WI38 (cell line): ENCODE measurements at regions not wholly inside any gene's neighbourhood (a gene's known extent, or its start where the extent isn't known, plus 50 kb on each side); places are given as distances from the start of the nearest gene placed in this dataset.

Experiments used
- H3K4me3 ChIP-seq: 2 replicates; pipeline ENCODE4 v1.5.1; 2011; ENCODE audit warnings: low read depth, mild to moderate bottlenecking, control low read depth, low read length
- CTCF ChIP-seq: IDR thresholded peaks from 2 replicates; pipeline ENCODE4 v1.5.1; 2012; ENCODE audit warnings: low read depth, mild to moderate bottlenecking, control low read depth, low read length

DNA sequence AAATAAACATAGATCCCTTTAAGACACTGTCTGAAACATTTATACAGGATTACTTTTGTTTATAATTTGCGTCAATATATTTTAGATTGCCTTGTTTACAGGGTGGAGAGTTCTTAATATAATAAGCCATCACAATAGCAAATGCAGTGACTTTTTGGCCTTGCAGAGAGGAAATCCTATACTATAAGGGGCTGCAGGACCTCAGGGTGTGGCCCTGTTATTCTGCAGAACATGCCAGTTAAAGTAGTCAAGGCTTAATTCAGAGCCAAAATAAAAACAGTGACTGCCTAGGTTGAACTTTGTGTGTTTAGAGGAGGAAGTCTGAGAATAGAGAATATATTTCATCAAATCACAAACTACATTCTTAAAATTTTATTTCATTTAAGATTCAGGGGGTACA lies 381.6 kb downstream of the DUSP6 start:
- no peak overlapping the region for H3K4me3 ChIP-seq
- no peak for TF ChIP-seq CTCF

DNA sequence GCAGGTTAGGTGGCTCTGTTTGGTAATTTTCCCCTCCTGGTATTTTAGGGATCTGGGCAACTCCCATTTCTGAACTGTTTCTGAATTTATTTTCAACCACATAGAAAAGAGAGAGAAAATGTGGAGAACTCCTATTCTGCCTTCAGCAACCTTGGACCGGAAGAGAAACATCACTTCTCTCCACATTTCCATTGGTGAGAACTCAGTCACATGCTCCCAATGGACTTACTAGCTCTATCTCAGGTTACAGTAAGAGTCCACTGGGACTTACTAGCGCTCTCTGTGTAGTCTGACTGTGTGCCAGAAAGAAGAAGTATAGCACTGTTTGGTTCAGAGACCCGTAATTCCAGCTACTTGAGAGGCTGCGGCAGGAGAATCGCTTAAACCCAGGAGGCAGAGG lies 383.2 kb downstream of the DUSP6 start:
- TF ChIP-seq CTCF, result no peak
- H3K4me3 ChIP-seq, result no peak overlapping the region

DNA sequence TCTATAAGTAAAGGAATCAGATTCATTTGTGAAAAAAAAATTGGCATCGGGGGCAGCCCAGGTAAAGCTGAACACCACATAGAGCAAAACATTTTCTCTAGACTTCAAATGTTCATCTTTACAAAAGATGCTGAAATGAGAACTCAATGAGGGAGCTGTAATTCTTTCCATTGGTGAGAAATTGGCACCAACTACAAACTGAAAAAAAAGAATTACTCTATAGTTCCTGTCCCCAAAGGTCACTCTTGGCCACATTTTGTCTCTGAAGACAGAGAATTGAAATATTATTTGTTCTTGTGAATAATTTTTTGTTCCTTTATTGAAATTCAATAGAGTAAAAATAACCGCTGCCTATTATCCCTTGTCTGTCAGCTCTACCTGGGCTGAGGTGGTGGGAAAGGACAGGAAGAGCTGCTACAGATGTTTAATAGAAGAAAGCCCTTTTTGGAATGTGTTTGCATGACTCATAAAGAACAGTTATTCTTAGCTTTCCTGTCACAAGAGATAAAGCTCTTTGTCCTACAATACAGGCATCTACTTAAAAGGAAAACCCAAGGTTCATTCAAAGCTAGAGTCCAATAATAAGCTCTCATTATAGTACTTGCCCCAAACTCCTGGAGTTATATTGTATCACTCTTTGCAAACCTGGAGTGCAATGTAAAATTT lies 380.1 kb upstream of the KITLG start:
- H3K4me3 ChIP-seq, result no peak overlapping the region
- no peak for TF ChIP-seq CTCF

DNA sequence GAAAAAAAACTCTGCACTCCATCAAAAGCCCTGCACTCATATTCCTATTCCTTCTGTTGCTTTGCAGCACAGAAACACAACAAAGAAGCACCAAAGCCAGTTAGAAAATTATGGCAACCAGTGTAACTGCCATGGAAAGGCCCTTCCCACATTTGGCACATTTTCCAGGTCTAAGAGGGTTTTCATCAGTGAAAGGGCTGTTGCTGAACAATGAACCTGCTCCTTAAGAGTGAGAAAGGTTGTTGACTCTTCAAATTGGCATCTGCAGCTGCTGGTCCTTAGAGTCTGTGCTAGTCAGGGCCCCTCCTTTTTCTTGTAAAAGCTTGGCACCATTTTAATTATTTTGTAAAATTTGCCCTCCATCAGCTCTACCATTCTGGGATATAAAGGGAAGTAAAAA lies 378.7 kb upstream of the KITLG start:
- H3K4me3 ChIP-seq, result no peak overlapping the region
- TF ChIP-seq CTCF, result no peak

DNA sequence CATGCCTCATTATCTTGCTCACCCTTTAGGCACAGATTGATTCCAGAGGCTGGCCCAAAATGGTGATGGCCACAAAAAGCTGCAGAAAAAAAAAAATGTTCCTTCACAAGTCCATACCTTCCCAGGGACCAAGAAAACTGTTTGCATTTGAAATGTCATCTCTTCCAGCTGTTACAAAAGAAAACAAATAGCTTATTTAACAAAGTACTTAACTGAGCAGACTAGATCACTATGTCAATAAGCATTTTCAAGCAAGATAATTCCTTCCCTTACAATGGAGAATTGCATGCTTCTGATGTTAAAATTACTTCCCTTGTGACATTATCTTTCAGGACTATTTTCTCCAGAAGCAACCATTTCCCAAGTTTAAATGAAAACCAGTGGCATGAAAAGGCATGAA lies 377.9 kb upstream of the KITLG start:
- H3K4me3 ChIP-seq, result no peak overlapping the region

DNA sequence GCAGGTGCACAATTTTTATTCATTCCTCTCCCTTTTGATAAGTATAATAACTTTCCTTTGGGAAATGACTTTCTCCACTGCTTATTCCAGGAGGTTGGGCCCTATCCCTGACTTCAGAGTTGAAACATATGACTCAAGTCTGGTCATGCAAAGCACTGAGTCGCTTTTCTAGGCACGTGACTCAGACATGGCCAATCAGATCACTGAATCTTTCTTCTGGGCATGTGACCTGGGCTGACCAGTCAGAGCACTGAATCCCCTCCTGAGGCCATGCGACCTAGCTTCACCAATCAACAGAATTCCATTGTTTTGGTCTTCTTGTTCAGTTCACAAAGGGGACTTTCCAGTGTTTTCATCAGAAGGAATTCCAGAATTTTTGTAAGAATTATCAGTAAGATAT lies 377.1 kb upstream of the KITLG start:
- H3K4me3 ChIP-seq, result no peak overlapping the region
- no peak for TF ChIP-seq CTCF

More for the DNA sequence above, 377.9 kb upstream of the KITLG start:
- no peak for TF ChIP-seq CTCF

DNA sequence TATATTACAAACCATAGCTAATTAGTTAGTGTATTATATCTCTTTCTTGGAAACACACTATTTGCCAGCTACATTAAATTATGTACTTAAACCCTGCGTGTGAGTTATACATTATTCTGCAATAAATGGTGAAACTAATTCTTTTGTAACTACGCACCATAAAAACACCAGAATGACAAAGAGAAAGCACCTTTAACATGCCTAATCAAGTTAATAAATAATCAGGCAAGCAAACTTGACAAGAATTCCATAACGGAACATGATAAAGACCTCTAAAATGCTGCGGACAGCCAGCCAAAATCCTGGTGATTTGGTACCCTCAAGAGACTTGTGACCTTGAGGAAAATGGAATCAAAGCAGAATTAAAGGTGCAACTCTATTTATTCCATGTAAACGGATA lies 375.3 kb upstream of the KITLG start:
- H3K4me3 ChIP-seq, result no peak overlapping the region
- TF ChIP-seq CTCF, result no peak
